ENCODE measurements at regions not wholly inside any gene's neighbourhood (a gene's known extent, or its start where the extent isn't known, plus 50 kb on each side); places are given as distances from the start of the nearest gene placed in this dataset.

DNA sequence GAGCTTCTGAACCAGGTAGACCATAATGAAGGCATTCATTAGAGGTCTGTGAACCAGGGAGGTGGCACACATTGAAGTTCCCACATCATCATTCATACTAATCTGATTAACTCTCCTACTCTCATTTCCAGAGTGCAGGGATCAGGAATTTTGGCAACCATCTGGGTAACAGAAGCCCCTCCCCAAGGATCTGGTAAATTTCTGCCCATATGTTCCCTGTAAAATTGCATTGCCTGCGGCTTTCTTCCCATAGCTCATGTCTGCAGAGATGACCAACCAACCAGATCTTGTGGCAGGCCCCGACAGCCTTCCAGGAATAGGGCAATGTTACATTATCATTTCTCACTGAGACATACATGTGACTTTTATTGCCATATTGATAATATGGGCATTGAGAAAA lies 111.4 kb upstream of the CHL1 start:
- Histone ChIP-seq H3K4me3 (ENCODE audit: low read length in 3 of 3) (no peak overlapping the region), H3K9ac (ENCODE audit: low read length in 3 of 3) (no peak overlapping the region), H3K4me1 (ENCODE audit: control insufficient read depth in 2 of 3, insufficient read depth in 2 of 3, low read depth in 1 of 3, low read length in 3 of 3) (no peaks in the 10 kb centered on the region), H3K27ac (ENCODE audit: low read depth in 2 of 2, low read length in 2 of 2) (no peak overlapping the region), H3K9me3 (ENCODE audit: control insufficient read depth in 2 of 3, insufficient read depth in 1 of 3, low read length in 3 of 3) (no peaks in the 10 kb centered on the region), H3K27me3 (ENCODE audit: control insufficient read depth, insufficient read depth, low read length) (no peaks in the 10 kb centered on the region), H3K36me3 (ENCODE audit: control insufficient read depth in 2 of 3, insufficient read depth in 3 of 3, low read length in 3 of 3) (no peaks in the 10 kb centered on the region)
- FAIRE-seq (no peak), DNase-seq (no peak)
- intact Hi-C loops (cut with DNase I): no loop called here
- TF ChIP-seq, protein P1, sequence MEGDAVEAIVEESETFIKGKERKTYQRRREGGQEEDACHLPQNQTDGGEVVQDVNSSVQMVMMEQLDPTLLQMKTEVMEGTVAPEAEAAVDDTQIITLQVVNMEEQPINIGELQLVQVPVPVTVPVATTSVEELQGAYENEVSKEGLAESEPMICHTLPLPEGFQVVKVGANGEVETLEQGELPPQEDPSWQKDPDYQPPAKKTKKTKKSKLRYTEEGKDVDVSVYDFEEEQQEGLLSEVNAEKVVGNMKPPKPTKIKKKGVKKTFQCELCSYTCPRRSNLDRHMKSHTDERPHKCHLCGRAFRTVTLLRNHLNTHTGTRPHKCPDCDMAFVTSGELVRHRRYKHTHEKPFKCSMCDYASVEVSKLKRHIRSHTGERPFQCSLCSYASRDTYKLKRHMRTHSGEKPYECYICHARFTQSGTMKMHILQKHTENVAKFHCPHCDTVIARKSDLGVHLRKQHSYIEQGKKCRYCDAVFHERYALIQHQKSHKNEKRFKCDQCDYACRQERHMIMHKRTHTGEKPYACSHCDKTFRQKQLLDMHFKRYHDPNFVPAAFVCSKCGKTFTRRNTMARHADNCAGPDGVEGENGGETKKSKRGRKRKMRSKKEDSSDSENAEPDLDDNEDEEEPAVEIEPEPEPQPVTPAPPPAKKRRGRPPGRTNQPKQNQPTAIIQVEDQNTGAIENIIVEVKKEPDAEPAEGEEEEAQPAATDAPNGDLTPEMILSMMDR (IDR thresholded peaks at IDR 0.05; ENCODE audit: borderline replicate concordance, extremely low read depth, insufficient read depth): no peak

DNA sequence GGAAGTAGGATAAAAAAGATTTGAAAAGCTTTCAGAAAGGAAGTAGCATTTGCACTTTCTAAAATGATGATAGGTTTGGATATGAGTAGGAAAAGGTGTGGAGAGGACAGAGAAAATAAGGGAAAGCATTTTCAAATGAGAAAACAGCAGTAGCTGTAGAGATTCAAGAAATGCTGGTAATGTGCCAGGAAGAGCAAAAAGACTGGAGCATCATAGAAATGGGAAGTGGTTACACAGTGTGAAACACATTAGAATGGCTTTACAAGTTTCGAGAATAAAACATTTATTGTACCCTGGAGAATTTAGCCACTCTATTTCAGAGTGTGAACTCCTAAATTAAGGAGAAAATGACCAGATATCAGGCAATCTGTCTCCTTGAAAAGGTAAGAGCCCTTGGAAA lies 108.3 kb upstream of the CHL1 start:
- DNase-seq (no peak), FAIRE-seq (no peak)
- intact Hi-C loops (cut with DNase I): no loop called here
- H3K27me3 ChIP-seq (ENCODE audit: control insufficient read depth, insufficient read depth, low read length): no peaks in the 10 kb centered on the region
- H3K27ac ChIP-seq (ENCODE audit: low read depth in 2 of 2, low read length in 2 of 2): no peak overlapping the region
- TF ChIP-seq, protein P1 (IDR thresholded peaks at IDR 0.05; ENCODE audit: borderline replicate concordance, extremely low read depth, insufficient read depth): no peak
- no peak overlapping the region for H3K4me3 ChIP-seq (ENCODE audit: low read length in 3 of 3)
- no peaks in the 10 kb centered on the region for H3K9me3 ChIP-seq (ENCODE audit: control insufficient read depth in 2 of 3, insufficient read depth in 1 of 3, low read length in 3 of 3)
- H3K9ac ChIP-seq (ENCODE audit: low read length in 3 of 3): no peak overlapping the region
- no peaks in the 10 kb centered on the region for H3K36me3 ChIP-seq (ENCODE audit: control insufficient read depth in 2 of 3, insufficient read depth in 3 of 3, low read length in 3 of 3)
- H3K4me1 ChIP-seq (ENCODE audit: control insufficient read depth in 2 of 3, insufficient read depth in 2 of 3, low read depth in 1 of 3, low read length in 3 of 3): no peaks in the 10 kb centered on the region

DNA sequence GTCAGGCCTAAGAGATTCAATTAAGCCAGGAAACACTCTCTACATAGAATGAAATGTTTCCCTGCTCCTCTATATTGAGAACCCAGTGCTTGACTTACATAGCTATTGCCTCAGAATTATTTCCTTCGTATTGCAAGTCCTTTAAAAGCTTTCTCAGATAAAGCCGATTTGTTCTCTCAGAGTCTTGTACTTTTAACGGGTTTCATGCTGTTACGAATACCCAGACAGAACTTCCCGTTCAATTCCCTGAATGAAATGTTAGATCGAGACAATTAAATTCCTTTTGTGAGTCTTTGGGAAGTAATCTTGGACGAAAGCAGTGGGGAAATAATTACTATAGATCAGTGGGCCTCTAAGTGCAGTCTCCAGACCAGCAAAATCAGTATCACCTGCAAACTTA lies 102.8 kb upstream of the CHL1 start:
- Histone ChIP-seq H3K9ac (ENCODE audit: low read length in 3 of 3) (no peak overlapping the region), H3K4me3 (ENCODE audit: low read length in 3 of 3) (no peak overlapping the region), H3K27ac (ENCODE audit: low read depth in 2 of 2, low read length in 2 of 2) (no peak overlapping the region), H3K9me3 (ENCODE audit: control insufficient read depth in 2 of 3, insufficient read depth in 1 of 3, low read length in 3 of 3) (no peaks in the 10 kb centered on the region), H3K36me3 (ENCODE audit: control insufficient read depth in 2 of 3, insufficient read depth in 3 of 3, low read length in 3 of 3) (no peaks in the 10 kb centered on the region), H3K27me3 (ENCODE audit: control insufficient read depth, insufficient read depth, low read length) (no peaks in the 10 kb centered on the region), H3K4me1 (ENCODE audit: control insufficient read depth in 2 of 3, insufficient read depth in 2 of 3, low read depth in 1 of 3, low read length in 3 of 3) (no peaks in the 10 kb centered on the region)
- intact Hi-C loops (cut with DNase I): no loop called here
- no peak for DNase-seq
- TF ChIP-seq, protein P1 (IDR thresholded peaks at IDR 0.05; ENCODE audit: borderline replicate concordance, extremely low read depth, insufficient read depth): no peak
- FAIRE-seq: no peak

DNA sequence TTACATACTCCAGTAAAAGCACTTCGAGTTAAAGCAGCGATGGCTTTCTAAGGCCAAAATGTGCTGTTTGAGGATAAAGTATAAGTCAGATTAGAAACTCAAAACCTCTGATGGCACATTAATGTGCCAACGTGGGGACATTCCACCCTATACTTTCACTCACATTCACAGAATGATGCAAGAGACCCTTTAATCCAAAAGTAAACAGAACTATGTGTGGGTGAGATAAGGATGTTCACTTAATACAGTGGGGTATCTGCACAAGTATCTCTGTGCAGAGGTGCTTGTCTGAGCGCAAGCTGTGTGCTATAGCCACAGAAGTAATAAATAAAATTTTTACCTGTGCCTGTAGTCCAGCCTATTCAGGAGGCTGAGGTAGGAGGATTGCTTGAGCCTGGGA lies 100.3 kb upstream of the CHL1 start:
- H3K27ac ChIP-seq (ENCODE audit: low read depth in 2 of 2, low read length in 2 of 2): no peak overlapping the region
- H3K9ac ChIP-seq (ENCODE audit: low read length in 3 of 3): no peak overlapping the region
- no peak overlapping the region for H3K4me3 ChIP-seq (ENCODE audit: low read length in 3 of 3)
- H3K36me3 ChIP-seq (ENCODE audit: control insufficient read depth in 2 of 3, insufficient read depth in 3 of 3, low read length in 3 of 3): no peaks in the 10 kb centered on the region
- H3K9me3 ChIP-seq (ENCODE audit: control insufficient read depth in 2 of 3, insufficient read depth in 1 of 3, low read length in 3 of 3): no peaks in the 10 kb centered on the region
- H3K4me1 ChIP-seq (ENCODE audit: control insufficient read depth in 2 of 3, insufficient read depth in 2 of 3, low read depth in 1 of 3, low read length in 3 of 3): no peaks in the 10 kb centered on the region
- intact Hi-C loops (cut with DNase I): no loop called here
- DNase-seq (no peak), FAIRE-seq (no peak)
- no peaks in the 10 kb centered on the region for H3K27me3 ChIP-seq (ENCODE audit: control insufficient read depth, insufficient read depth, low read length)
- TF ChIP-seq, protein P1 (IDR thresholded peaks at IDR 0.05; ENCODE audit: borderline replicate concordance, extremely low read depth, insufficient read depth): no peak

Measured in kidney (tissue), 13 donors.